Activated T-helper 1 cell treated with Interleukin-2 at 50 U/mL for 16 hours (primary cell): ENCODE measurements at regions not wholly inside any gene's neighbourhood (a gene's known extent, or its start where the extent isn't known, plus 50 kb on each side); places are given as distances from the start of the nearest gene placed in this dataset.

Source experiments
- DNase-seq: peaks from one replicate; pipeline ENCODE4 v3.0.0-alpha.2; 2020; ENCODE audit warnings: low read depth

GRCh38 chr3:21357241-21357640 is 393.8 kb downstream of the ZNF385D start:
- DNase-seq = no peak

DNA sequence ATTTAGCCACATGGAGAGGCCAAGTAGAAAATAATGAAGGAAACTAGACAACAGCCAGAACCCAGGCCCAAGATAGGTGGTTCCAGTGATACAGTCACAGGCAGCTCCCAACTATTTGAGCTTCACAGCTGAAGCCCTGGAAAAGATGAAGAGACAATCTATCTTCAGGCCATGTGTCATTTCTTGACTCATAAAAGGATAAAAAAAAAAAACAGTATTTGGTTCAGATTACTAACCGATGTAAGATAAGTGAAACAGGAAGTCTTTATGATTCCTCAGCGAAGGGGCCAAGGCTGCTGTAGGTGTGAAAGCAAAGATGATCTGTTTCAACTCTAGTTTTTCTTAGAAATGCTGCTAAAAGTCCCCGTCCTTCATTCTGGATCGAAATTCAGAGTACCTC is 394.6 kb downstream of the ZNF385D start:
- DNase-seq = no peak

GRCh38 chr3:21345382-21345976 is 405.5 kb downstream of the ZNF385D start:
- no peak for DNase-seq

DNA sequence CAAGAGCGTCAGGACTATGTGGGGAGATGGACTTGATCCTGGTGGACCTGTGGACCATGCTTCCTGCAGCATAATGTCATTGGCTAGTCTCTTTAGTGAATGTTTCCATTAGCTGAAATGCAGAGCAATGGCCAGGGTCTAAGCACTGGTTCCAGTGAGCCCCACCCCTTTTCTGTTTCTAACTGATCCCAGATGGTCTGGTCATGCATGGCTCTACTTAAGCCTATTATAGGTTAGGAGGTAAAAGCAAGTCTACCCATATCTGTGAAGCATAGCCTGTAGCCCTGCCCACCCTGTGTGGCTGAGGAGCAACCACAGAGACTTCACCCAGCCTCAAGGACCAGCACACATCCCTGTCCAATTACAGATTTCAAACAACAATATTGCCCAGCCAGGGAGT is 419.2 kb downstream of the ZNF385D start:
- no peak for DNase-seq

DNA sequence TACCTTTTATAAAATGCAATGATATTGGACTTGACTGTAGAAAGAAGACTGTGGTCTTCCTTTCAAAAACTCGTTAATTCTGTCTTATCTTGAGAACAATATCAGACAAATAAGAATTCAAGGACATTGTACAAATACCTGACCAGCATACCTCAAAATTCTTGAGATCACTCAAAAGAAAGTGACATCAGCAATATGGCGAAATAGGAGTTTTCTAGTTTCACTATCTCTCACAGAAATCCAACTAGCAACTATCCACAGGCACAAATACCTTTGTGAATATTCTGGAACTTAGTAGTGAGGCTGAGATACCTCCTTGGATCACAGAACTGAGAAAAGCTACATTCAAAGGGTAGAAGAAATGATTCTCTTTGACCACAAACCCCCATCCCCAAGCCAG is 419.7 kb downstream of the ZNF385D start:
- no peak for DNase-seq

DNA sequence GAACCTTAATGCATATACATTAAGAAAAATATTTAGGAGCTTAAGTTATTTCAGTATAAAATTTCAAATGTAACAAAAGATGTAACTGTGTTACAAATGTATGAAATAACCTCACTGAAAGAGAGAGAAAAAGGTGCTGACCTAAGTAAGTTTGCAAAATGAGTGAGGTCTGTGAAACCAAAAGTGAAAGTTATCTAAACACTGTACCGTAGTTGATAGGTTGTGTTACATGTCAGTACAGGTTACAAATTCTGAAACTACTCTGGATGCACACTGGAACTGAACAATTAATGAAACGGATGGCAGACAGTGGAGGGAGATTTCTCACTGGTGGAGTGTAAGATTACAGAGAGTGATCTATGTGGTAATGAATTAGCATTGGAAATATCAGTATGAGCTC is 420.7 kb downstream of the ZNF385D start:
- no peak for DNase-seq

DNA sequence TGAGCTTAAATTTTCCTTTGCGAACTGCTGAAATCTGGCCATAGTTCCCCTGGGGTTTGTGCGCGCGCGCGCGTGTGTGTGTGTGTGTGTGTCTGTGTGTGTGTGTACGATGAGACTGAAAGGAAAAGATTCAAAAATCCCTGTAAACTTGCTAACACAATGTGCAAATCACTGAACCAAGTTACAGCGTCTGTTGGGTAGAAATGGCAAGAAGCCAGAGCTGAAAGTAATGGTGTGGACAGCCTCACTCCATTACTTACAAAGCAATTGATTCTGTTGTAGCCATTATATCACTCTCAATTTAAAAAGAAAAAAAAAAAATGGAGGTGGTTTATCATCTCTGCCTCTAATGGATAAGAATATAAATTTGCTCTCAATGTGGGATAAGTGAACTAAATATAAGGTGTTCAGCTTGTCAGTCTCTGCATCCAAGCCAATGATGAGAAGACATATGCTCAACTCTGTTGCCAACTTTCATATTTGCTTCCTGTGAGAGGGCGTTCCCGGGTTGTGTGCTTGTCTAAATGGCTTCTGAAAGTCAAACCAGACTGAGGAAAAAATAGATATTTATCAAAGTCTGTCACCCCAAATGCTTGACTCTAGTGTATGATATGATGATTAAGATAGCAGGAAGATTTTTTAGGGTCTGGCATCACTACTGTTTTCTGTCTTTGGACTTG is 422.2 kb downstream of the ZNF385D start:
- no peak for DNase-seq

DNA sequence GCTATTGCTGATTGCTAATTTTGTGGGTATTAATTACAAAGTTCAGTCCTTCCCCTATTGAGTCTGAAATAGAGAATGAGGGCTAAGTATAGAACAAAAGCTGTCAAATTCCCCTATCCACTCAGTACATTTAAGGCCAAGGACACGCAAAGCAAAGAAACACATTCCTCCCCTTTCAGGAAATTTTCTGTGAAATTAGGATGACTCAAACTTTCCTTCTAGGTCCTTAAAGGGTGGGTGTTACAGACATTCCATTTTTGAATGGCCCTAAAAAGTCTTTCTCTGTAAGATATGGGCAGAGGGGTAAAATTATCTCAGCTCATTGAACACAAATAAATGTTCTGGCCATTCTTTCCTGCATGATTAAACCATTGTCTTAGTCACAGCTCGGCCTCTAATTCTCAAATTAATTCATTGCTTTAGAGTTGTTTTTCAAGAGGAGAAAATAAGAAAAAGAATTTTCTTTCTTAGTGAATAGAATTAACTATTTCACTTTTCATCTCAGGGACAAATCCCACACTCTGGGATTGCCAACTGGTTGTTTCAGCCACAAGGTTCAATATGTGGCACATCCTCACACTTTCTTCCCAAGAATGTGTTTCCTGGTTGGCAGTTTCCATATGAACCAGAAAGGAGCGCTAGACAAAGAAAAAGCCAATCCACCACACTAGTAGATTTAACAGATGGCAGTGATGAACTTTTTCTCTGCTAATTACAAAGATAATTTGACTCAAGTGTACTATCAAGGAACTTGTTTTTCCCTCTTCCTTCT is 424.1 kb downstream of the ZNF385D start:
- DNase-seq = no peak

DNA sequence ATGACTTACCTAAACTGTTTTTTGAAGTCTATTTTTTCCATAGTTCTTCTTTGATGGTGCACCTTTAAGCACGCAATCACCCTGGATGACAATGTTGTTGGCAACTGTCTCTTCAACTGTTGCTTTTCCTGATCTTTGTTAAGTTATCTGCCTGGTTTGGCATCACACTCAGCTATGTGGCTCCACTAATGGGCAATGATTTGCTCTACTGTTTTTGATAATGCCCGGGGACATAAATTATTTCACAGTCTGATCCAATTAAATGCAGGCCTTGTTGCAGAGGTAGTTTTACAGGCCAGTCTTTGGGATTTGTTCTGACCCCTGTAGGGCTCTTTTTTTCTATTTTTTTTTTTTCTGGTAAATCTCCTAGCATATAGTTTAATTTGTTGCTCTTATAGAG is 436.3 kb downstream of the ZNF385D start:
- no peak for DNase-seq

GRCh38 chr3:21310891-21311290 is 440.1 kb downstream of the ZNF385D start:
- no peak for DNase-seq

DNA sequence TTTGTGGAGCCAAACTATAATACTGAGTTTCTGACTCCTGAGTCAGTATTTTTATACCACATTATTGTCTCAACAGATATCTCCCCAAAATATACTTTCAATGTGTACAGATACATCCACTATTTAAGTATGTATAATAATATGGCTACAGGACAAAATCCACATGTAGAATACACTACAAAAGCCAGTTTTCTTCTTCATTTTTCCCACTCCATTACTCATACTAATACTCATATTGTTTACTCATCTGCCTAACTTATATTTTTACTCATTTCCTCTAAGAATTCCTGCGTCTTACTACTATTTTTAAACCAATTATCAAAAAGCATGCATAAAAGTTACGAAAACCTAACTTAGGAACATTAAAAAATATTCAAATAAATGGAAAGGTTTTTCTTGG is 440.8 kb downstream of the ZNF385D start:
- no peak for DNase-seq

- no peak for DNase-seq
Observed at GRCh38 chr3:21297304-21297703, 453.7 kb downstream of the ZNF385D start.

DNA sequence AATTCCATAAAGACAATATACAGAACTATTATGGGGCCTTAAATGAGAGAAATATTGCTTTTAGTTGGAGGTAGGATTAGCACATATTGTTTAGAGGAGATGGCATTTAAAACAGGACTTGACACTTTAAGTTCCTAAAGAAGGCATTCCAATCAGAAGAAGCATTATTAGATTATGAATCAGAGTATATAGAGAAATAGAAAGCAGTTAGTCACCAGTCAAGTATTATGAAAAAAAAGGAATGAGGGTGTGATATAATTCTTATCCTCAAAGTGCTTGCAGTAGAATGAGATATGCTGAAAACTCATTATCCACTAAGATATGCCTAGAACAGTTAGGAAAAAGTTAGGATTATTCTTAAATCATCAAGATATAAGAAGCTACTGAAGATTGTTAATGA is 456.2 kb downstream of the ZNF385D start:
- DNase-seq = no peak

DNA sequence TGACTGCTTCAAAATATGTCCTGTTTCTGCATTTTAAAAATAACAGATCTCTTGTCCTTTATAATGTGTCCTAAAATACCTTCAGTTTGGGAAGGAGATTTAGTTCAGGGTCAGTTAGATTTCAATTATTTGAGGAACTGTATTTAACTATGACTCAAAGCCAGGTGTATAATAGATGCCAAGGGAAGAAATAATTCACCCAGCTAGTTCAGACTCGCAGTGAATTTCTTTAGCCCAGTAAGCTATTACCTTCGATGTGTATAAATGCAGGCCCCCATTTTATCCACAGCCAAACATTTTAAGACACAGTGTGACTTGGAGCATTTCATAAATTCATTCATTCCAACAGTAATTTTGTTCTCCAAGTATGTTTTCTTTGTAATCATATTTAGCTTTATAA is 458.0 kb downstream of the ZNF385D start:
- no peak for DNase-seq

- no peak for DNase-seq
Observed at GRCh38 chr3:21290557-21290956, 460.5 kb downstream of the ZNF385D start.

- DNase-seq = no peak
Observed at GRCh38 chr3:21274079-21274571, 476.9 kb downstream of the ZNF385D start.

GRCh38 chr3:21273259-21274025 is 477.6 kb downstream of the ZNF385D start:
- no peak for DNase-seq

GRCh38 chr3:21271606-21272016 is 479.4 kb downstream of the ZNF385D start:
- no peak for DNase-seq

DNA sequence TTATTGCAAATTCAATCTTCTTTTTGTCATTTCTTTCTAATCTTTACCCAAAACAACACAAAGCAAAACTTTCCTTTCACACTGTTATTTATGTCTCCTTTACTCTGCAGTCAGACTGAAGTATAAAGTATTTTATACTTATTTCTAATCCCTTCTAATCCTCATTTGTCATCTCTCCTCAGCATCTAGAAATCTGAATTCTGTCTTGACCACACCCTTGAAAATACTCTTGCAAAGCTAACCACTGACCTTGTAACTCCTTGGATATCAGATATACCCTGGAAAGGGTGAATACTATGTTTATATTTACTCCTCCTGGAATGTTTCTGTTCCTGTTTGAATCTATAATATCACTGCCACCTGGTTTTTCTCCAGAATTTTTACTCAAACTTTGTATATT is 481.1 kb downstream of the ZNF385D start:
- no peak for DNase-seq

DNA sequence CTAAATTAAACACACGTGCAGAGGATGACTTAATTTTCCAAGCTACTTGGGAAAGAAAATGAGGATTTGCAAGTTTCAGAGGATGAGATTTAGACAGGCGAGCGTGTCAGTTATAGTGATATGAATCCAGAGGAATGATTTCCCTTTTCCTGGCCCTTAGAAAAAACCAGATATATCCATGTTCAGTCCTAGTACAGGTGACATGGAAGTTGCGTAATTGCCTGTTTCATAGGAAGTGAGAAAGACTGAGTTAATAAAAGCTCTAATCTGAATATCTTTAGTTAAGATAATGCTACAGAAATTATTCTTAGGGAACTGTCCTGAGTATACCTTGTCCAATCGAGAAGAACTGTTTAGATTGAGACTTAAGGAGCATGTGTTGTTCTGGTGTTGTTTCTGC is 490.5 kb downstream of the ZNF385D start:
- no peak for DNase-seq

GRCh38 chr3:21259896-21260295 is 491.1 kb downstream of the ZNF385D start:
- no peak for DNase-seq

GRCh38 chr3:21256932-21257331 is 494.1 kb downstream of the ZNF385D start:
- no peak for DNase-seq
